GM18520 (cell line): ENCODE measurements at regions not wholly inside any gene's neighbourhood (a gene's known extent, or its start where the extent isn't known, plus 50 kb on each side); places are given as distances from the start of the nearest gene placed in this dataset.

ENCODE experiments used
- ATAC-seq: cut with Tn5 transposase; IDR thresholded peaks from one replicate; pipeline ENCODE4 v1.9.1; 2021; ENCODE audit not compliant: unreplicated experiment

DNA sequence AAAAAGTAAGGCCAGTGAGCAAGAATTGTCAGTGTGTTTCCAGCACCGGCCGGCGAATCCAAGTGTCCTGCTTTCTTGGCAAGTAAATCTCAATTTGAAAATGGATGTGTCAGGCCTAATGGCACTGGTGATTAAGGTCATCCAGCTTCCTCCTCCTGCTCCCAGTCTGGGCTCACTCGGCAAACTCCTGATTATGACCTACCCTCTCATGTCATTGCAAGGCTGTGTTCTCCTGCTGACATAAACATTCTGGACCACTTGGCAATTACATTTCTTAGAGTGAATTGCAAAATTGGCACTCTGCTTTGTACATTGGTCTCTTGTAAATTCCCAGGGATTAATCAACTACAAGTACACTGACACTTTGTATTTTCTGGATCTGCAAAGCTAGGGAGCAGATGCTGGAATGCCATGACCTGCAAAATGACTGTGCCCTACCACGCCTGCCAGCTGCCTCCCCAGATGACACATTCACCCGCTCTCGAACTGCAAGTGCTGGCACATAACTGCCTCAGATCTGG lies 473.8 kb downstream of the KIF20B start:
- ATAC-seq = no peak

DNA sequence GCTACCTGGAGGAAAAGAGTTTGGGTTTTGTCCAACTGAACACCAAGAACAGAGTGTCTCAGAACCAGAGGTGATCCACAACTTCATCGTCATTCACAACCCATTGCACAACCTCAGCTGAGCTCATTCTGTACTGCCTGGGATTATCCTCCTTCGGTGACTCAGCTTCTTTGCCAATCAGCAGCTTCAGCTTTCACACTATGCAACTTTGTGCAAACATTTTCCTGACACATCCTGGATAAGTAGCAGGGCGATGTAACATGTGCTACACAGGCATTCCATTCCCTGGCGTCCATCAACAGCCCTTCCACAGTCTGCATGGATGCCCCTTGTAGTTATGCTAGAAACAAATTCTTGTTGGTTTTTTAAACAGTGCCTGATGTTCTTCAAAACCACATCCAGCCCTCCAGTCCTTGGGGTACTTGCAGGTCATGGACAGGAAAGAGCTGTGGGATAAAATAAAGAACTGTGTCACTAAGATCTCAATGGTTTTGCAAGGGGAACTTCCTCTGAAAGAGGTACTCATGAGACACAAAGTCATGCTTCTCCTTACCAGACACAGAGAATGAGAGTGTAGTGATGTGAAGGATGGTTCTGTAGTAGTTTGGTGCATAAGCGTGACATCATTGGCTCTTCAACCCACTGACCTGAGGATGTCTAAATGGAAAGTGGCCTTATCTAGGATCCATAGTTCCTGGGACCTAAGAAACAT lies 478.5 kb downstream of the KIF20B start:
- ATAC-seq = no peak

GRCh38 chr10:90180886-90181691 lies 479.7 kb downstream of the KIF20B start:
- ATAC-seq = no peak

DNA sequence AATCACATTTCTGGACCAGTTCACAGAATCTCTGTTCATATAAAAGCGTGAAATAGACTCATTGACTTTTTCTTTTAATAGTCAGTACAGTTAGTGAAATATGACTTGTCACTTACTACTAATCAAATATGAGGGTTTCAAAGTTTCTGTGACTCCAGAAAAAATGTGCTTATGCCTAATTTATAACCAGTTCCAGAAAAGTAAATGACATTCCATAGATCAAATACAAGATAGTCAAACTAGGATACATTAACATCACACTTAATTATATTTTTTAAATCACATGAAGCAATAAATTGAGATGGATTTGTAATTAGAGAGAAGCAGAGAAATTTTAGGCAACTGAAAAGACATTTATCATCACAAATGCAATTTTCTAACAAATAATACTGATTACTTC lies 491.4 kb downstream of the KIF20B start:
- no peak for ATAC-seq

GRCh38 chr10:90193240-90193985 lies 492.0 kb downstream of the KIF20B start:
- no peak for ATAC-seq

DNA sequence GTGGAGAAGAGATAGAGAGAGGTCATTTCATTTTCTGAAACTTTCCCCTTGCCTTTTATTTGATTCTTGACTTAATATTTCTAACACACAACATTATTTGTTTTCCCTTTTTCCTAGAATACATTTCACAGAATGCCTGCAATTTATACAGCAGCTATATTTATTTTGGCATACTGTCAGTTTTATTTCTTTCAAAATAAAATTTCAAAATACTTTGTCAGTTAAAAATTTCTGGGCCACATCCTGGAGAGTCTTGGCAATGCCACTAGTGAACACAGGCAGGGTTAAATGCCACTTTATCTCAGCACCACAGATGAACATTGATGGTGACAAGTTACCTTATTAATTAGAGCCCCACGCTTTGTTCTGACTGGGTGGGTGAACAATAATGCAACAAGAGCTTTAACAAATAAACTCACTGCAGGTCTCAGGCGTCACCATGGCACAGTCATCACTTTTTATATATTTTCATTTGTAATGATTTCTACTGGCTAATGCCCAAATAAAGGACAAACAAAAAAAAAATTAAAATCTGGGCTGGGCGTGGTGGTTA lies 494.0 kb downstream of the KIF20B start:
- ATAC-seq = no peak

DNA sequence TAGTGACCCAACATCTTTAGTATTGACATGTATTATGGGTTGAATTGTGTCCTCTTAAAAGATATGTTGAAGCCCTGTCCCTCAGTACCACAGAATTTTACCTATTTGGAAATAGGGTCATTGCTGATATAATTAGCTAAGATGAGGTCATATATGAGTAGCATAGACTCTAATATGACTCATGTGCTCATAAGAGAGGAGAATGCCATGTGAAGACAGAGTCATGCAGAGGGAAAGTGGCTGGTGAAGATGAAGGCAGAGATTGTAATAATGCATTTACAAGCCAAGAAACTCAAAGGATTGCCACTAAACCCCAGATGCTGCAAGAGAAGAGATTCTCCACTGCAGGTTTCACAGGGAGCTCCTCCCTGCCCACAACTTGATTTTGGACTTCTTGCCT lies 496.4 kb downstream of the KIF20B start:
- no peak for ATAC-seq

DNA sequence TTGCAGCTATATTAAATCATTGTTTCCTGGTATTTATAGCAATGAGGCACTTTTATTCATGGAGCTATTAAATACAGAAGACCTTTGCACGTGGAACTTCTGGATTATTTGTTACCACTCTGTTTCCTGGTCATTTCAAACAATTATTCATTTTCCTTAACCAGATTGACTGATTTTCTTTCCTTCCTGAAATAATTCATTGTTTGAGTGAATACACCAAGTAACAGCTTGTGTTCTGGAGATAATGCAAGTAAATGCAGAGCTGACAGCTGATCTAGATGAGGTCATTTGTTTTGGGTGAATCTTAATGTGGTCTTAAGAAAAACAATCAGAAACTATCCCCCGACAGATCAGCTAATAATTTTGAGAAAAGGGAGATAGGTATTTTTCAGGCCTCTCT lies 497.7 kb downstream of the KIF20B start:
- ATAC-seq = no peak

- ATAC-seq = no peak
These were observed 498.1 kb downstream of the KIF20B start for GRCh38 chr10:90199513-90199912.

- no peak for ATAC-seq
These were observed 503.0 kb downstream of the KIF20B start for GRCh38 chr10:90204131-90204955.

DNA sequence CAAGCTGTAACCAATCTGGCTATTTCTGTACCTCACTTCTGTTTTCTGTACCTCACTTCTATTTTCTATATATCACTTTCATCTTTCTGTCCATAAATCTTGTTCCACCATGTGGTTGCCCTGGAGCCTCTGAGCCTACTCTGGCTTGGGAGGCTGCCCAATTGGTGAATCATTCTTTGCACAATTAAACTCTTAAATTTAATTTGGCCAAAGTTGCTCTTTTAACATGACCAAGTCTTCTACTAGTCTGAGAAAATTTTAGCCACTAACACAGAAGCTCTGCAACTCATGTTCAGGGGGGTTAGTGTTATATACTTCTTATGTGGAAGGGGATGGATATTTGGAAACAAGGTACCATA lies 503.5 kb downstream of the KIF20B start:
- ATAC-seq = no peak

DNA sequence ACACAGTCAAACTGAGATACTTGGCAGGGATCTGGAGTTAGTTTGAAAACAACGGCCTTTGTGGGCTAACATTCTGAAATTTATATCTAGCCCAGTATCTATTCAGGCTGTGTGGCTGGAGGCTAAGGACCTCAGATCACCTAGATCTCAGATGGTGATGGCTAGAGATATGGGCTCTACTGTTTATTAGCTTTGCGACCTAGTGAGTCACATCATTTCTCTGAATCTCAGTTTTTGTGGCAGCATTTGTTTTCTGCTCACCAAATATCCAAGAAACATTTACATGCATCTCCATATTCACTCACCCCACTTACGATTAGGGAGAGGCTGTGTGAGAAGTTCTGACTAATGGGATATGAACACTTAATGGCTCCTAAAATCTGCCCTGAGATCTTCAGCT lies 503.9 kb downstream of the KIF20B start:
- no peak for ATAC-seq

GRCh38 chr10:90213346-90213745 lies 512.0 kb downstream of the KIF20B start:
- no peak for ATAC-seq

GRCh38 chr10:90218846-90219245 lies 517.5 kb downstream of the KIF20B start:
- ATAC-seq = no peak

DNA sequence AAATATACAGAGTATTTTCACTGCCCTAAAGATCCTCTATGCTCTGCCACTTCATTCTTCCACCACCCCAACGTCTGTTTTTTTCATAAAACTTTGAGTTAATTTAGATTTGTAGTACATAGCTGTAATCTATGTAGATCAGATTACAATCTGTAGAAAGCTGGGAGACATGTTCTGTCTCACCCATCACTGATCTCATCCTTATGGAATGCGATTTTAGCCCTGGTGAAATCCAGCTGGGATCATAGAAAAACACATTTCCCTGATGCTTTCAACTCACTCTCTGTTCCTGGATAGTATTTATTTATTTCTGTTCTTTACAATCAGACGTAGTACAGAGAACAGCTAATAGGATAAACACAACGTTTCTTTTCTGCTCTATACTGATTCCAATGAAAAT lies 521.0 kb downstream of the KIF20B start:
- no peak for ATAC-seq

GRCh38 chr10:90222939-90223338 lies 521.5 kb downstream of the KIF20B start:
- ATAC-seq = no peak

DNA sequence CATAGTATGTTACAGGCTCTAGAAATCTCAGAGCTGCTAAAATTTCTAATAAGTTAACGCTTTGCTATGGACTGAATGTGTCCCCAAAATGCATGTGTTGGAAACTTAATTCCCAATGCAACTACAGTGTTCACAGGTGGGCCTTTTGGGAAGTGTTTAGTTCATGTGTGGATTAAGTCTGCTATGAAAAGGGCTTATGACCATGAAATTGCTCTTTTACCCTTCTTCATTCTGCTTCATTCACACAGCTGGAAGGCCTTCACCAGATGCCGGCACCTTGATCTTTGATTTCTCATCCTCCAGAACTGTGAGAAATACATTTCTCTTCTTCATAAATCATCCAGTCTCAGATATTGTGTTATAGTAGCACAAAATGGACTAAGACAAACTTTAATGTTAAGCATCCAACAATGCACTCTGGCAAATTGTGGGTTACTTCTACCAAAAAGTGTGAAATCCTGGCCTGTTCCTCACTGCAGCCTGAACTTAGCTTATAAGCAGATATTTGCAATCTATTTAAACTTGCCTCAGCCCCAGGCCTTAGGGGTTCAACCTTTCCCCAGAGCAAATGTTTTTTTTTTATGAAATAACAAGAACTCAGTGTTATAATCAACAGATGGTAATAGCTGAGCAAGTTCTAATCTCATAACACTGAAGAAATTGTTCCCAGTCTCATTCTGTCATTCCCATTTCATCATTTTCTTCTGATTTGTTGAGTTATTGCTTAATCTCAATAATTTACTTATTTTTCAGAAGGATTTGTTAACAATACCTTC lies 523.6 kb downstream of the KIF20B start:
- ATAC-seq = no peak

DNA sequence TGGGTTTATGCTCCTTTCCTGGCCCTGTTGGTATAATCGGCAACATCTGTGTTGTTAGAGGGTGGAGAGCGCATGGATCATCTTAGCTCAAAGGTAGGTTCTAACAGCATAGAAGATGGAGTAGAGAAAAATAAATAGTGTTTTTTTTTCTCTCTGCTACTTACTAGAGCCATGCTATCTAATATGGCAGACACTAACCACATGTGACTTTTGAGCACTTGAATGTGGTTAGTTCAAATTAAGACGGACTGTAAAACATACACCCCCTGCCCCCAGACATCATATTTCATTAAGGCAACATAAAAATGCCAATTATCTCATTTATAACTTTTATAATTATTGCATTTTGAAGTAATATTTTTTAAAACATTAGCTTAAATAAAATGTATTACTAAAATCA lies 525.1 kb downstream of the KIF20B start:
- ATAC-seq = no peak

DNA sequence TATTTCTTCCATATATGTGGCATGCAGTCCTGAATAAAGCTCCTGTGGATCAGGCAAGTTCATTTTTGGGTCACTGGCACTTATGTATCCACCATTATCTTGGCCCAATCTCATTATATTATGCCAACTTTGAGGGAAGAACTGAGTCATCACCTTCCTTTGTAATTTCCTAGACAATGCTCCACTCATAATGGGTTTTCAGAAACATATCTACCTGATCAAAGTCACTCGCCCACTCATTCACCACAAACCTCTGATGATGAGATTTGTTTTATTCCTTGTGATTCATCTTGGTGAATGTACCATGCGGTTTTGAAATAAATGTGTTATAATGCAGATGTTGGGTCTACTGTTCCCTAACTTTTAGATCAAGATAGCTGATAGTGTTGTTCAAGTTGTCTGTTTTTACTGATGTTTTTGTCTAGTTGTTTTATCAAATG lies 525.8 kb downstream of the KIF20B start:
- ATAC-seq = no peak

DNA sequence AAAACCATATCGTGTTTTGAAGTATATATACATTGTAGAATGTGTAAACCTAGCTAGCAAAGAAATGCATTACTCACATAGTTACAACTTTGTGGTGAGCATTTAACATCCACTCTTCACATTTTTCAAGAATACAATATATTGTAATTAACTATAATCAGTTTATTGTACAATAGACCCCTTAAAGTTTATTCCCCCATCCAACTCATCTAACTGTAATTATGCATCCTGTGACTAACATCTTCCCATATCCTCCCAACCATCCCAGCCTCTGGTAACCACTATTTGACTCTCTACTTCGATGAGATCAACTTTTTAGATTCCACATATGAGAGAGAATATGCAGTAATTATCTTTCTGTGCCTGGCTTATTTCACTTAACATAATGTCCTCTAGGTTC lies 526.4 kb downstream of the KIF20B start:
- no peak for ATAC-seq
